ENCODE measurements at regions not wholly inside any gene's neighbourhood (a gene's known extent, or its start where the extent isn't known, plus 50 kb on each side); places are given as distances from the start of the nearest gene placed in this dataset.
"Not testable (repeated sequence)": the region's sequence is repeated elsewhere in the genome, so short reads cannot be mapped to it uniquely, and the experiment has no call there.

- FAIRE-seq, result no peak
Observed at GRCh38 chr20:53764415-53764800, 170.8 kb upstream of the ZNF217 start.

- FAIRE-seq, result peak; percentile 88
Observed at GRCh38 chr20:53763707-53764414, 170.2 kb upstream of the ZNF217 start.

- FAIRE-seq, result not testable (repeated sequence)
Observed at GRCh38 chr20:53762423-53762798, 168.8 kb upstream of the ZNF217 start.

GRCh38 chr20:53760025-53760441 is 166.4 kb upstream of the ZNF217 start:
- FAIRE-seq, result no peak

- no peak for FAIRE-seq
Observed at GRCh38 chr20:53757472-53757913, 163.9 kb upstream of the ZNF217 start.

- FAIRE-seq, result no peak
Observed at GRCh38 chr20:53755733-53756531, 162.3 kb upstream of the ZNF217 start.

- FAIRE-seq, result no peak
Observed at GRCh38 chr20:53753880-53754459, 160.3 kb upstream of the ZNF217 start.

- FAIRE-seq, result peak; percentile 73
Observed at GRCh38 chr20:53752971-53753879, 159.6 kb upstream of the ZNF217 start.

- no peak for FAIRE-seq
Observed at GRCh38 chr20:53752583-53752970, 158.9 kb upstream of the ZNF217 start.

- FAIRE-seq, result no peak
Observed at GRCh38 chr20:53751620-53752318, 158.1 kb upstream of the ZNF217 start.

- no peak for FAIRE-seq
Observed at GRCh38 chr20:53750827-53751619, 157.4 kb upstream of the ZNF217 start.

- FAIRE-seq, result no peak
Observed at GRCh38 chr20:53749499-53749898, 155.9 kb upstream of the ZNF217 start.

GRCh38 chr20:53748821-53749421 is 155.3 kb upstream of the ZNF217 start:
- FAIRE-seq, result no peak

- FAIRE-seq, result no peak
Observed at GRCh38 chr20:53748176-53748575, 154.5 kb upstream of the ZNF217 start.

GRCh38 chr20:53743607-53744260 is 150.1 kb upstream of the ZNF217 start:
- FAIRE-seq, result no peak

- no peak for FAIRE-seq
Observed at GRCh38 chr20:53742685-53743081, 149.0 kb upstream of the ZNF217 start.

- no peak for FAIRE-seq
Observed at GRCh38 chr20:53741726-53742028, 148.0 kb upstream of the ZNF217 start.

GRCh38 chr20:53739799-53740785 is 146.5 kb upstream of the ZNF217 start:
- no peak for FAIRE-seq

Data from TTC549 (cell line).